GM21737 (cell line): ENCODE measurements at regions not wholly inside any gene's neighbourhood (a gene's known extent, or its start where the extent isn't known, plus 50 kb on each side); places are given as distances from the start of the nearest gene placed in this dataset.

ENCODE experiments used
- ATAC-seq: cut with Tn5 transposase; IDR thresholded peaks from one replicate; pipeline ENCODE4 v1.9.1; 2021; ENCODE audit warnings: mild to moderate bottlenecking, moderate library complexity; ENCODE audit not compliant: unreplicated experiment

DNA sequence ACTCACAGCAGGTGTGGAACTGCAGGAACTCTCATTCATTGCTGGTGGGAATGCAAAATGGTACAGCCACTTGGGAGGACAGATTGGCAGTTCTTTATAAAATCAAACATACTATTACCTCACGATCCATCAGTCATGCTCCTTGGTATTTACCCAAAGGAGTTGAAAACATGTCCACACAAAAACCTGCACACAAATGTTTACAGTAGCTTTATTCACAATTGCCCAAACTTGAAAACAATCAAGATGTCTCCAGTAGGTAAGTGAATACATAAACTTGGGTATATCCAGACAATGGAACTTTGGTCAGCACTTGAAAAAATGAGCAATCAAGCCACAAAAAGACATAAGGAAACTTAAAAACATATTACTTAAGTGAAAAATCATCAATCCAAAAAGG lies 215.5 kb downstream of the IRX1 start:
- no peak for ATAC-seq

- no peak for ATAC-seq
Observed at GRCh38 chr5:3818624-3819023, 223.0 kb downstream of the IRX1 start.

DNA sequence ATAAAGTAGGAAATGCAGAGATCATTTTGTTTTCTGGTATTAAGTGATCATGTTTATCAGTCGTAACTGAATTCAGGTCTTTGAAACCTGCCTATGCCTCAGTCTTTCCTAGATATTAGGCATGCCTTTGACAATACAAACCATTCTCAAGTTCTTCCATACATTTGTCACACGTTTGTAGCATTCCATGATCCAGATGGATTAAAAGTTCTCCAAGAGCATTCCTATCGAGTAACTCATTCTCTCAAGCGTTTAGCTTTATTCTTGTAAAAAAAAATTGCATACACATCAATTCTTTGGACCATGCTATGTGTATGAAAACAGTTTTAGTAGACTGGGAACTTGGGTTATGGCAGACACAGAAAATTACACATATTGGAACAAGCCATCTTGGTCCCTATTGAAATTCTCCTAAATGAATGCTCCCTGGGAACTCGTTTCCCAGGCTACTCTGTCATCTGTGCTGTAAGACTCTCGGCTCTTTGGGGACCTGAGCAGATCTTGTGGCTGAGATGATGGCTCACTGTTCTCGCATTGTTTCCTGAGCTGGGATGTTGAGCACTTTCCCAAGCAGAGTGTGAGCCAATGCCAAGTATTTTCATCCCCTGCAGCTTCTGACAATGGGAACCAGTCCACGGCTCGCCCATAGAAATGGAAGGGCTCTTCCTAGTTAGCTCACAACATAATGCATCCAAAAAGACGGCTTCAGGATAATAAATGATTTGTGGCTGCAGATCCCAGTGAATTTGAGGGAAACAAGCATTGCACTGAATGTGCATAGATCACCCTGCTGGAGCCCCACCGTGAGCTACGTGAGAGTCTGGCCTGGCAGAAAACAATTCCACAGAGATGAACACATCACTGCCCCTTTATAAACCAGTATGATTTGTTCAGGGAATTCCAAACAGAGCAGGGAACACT lies 230.2 kb downstream of the IRX1 start:
- no peak for ATAC-seq

DNA sequence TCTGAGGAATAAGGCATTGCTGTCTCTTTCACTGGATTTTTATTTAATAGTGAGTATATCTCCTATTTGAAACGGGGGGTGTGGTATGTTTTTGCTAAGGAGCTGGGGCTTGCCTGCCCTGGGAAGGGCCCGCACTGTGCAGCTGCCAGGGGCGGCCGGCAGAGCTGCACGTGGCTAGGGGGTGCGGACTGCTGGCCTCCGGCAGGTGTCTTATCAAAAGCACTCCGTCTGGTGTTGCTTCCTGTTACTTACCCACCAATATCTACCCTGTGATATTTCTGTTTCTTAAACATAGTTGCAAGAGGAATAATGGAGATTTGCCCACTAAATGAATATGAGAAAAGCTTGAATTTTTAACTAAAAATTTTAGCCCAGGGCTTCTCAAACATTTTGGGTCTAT lies 232.0 kb downstream of the IRX1 start:
- ATAC-seq, result no peak

DNA sequence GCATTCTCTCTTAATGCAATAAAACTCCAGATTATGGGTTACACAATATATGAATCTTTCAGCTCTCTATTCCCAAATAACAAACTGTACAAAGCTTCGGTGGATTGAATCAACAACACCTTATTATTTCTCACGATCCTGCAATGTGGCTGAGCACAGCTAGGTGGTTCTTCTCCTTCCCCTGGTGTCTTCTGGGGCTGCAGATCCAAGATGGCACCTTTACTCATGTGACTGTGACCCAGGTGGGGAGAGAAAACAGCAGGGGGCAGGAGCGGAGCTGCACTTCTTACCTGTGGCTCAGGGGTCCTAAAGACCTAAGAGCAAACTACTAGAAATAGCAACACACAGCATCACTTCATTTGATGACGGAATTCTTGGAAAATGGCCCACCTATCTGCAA lies 233.1 kb downstream of the IRX1 start:
- ATAC-seq, result no peak

- no peak for ATAC-seq
Observed at GRCh38 chr5:3833566-3833965, 237.9 kb downstream of the IRX1 start.

GRCh38 chr5:3835811-3836210 lies 240.2 kb downstream of the IRX1 start:
- ATAC-seq, result no peak

DNA sequence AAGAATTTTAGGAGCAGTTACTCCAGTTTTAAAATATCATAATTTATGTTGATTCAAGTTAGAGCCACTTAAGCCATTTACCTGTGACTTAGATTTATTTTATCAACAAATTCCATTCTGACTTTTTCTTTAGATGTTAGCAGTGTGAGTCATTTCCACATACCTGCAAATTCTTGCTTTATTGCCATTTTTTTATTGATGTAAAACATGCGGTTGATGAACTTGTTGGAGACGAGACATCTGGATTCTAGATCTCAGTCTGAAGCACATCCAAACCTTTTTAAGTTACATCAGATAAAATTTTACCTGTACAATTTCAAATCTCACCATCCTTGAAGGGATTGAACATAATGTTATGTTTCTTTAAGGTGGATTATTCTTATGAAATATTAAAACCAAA lies 240.9 kb downstream of the IRX1 start:
- no peak for ATAC-seq

DNA sequence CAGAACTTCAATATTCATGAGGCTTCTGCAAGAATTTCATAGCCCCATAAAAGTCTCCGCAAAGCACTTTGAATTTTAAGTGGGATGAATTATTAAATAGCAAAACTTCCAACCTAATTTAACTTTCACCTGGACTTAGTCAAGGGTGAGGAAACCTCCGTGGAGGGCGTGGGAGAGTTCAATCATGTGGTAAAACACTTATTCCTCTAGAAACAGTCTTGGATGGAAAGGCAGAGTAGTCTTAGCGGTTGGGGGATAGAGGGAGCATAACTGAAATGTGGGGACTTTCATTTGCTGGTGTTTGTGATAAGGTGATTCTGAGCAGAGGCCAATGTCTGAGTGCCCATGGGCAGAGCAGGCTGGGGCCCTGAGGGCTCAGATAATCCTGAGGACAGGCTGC lies 241.9 kb downstream of the IRX1 start:
- ATAC-seq, result no peak

DNA sequence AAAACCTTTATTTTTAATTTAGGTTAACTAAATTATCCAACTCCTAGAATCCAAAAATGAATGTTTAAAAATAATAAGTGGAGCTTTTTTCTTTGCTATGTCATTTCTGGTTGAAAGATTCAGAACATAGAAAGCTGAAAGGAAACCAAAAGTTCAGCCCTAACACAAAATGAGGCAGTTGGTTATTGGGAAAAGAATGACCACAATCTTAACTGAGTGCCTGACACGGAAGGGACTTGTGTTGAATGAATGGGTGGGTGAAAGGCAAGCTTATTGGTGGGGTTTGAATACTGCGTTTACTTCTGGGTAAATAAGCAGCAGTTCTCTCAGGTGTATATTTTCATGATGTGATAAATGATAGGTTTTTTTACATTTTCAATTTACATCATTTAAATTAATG lies 243.5 kb downstream of the IRX1 start:
- ATAC-seq, result no peak

GRCh38 chr5:3842591-3842990 lies 247.0 kb downstream of the IRX1 start:
- ATAC-seq, result no peak

GRCh38 chr5:3843706-3844105 lies 248.1 kb downstream of the IRX1 start:
- ATAC-seq, result no peak

DNA sequence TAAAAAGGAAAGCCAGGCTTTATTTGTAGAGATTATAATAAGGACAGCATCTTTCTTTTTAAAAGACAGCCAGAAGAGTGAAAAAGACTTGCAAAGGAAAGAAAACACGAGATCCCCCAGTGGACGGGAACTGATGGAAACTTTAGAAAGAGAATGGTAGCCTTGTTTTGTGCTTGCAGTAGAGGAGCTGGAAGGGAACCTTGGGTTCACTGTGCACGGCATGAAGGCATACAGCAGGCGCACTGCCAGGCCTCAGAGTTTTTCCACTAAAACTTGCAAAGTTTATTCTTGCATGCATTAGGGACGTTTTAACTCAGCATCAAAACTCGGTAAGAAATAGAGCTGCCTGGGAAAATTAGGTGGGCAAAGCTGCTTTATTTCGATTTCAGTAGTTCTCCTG lies 248.6 kb downstream of the IRX1 start:
- no peak for ATAC-seq

DNA sequence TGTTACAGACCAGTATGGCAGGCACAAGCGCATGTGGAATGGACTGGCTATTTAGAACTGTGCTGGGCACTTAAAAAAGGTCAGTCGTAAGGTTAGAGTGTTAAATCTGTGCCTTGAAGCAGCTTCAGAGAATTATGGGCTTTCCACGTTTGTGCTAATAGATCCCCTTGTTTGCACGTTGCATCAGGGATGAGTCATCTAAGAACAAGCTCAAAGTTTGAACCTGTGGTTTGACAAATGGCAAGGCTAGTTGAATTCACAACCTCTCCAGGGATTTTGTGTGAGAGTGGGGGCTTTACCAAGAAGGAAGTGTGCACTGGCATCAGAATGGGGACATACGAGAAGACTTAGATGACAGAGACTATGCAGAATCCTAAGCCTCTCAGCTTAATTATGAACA lies 249.6 kb downstream of the IRX1 start:
- ATAC-seq, result no peak

GRCh38 chr5:3852161-3852916 lies 256.7 kb downstream of the IRX1 start:
- ATAC-seq, result no peak

DNA sequence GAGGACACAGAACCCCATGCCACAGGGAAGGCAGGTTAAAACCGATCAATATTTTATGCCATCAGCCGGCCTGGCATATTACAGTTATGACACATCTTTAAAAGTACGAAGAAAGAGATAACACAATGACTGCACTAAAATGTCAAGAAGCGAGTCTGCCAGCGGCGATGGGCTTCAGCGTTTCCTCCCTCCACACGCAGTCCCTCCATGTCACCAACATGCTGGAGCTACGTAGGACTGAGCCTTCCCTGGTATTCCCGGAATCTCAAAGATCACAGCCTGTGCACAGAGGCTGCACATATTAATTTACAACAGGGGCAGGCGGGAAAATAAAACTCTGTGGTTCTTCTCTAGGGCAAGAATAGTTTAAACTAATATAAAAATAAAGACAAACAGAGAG lies 257.7 kb downstream of the IRX1 start:
- no peak for ATAC-seq

DNA sequence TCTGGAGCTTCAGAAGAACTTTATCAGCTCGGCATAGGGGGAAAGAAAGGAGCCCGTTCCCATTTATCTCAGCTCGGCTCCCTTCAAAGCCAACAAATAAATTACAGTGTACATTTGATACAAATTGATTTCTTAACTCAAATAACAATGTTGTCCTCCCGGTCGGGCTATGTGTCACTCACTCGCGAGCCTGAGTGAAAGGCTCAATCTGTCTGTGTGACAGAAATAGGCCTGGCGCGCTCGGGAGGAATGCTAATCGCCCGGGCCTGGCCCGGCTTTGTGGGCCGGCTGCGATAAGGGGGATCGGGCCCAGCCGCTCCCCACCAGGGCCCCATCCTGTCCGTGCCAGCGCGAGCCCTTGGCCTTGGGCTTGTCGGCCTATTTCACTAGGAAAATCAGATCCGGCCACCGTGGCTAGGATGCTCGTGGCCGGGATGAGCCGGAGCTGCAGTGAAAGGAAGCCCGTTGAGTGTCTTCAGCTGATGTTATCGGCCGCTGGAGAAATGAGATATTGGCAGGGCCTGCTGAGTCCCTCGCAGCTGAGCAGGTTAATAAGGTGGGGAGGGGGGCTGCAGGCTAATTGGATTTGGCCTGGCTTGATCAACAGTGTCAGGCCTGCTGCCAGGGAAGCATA lies 258.7 kb downstream of the IRX1 start:
- ATAC-seq, result no peak

GRCh38 chr5:3856036-3856435 lies 260.4 kb downstream of the IRX1 start:
- no peak for ATAC-seq

GRCh38 chr5:3858524-3858923 lies 262.9 kb downstream of the IRX1 start:
- ATAC-seq, result no peak

DNA sequence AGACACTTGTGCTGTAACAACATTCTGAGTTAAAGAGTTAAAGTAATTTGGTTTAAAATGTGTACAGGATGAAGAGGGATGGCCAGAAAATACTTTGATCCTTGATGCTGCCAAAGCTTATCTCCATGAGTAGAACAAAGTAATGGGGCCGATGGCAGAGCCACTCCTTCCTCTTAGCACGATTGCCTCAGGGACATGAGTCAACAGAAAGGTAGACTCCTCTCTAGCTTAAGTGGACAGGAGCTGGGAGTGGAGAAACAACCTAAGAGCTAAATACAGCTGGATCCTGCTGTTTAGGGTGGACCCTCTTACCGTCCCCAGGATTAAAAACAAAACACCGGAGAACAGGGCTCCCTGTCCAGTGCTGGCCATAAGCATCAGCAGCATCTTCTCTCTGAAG lies 267.3 kb downstream of the IRX1 start:
- ATAC-seq, result no peak

- no peak for ATAC-seq
Observed at GRCh38 chr5:3875144-3875543, 279.5 kb downstream of the IRX1 start.

DNA sequence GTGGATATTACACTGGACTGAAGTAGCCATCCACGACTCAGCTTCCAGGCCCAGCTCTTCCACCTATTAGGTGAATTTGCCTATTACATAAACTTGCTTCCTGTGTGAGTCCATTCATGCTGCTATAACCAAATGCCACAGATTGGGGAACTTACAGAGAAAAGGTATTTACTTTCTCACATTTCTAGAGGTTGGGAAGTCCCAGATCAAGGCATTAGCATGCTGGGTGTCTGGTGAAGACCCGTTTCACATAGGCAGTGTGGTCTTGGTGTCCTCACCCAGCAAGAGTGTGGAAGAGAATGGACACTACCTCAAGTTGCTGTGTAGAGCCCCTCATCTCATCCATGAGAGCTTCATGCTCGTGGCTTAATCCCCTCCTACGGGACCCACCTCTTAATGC lies 282.6 kb downstream of the IRX1 start:
- ATAC-seq, result no peak
